ENCODE measurements at regions not wholly inside any gene's neighbourhood (a gene's known extent, or its start where the extent isn't known, plus 50 kb on each side); places are given as distances from the start of the nearest gene placed in this dataset.

DNA sequence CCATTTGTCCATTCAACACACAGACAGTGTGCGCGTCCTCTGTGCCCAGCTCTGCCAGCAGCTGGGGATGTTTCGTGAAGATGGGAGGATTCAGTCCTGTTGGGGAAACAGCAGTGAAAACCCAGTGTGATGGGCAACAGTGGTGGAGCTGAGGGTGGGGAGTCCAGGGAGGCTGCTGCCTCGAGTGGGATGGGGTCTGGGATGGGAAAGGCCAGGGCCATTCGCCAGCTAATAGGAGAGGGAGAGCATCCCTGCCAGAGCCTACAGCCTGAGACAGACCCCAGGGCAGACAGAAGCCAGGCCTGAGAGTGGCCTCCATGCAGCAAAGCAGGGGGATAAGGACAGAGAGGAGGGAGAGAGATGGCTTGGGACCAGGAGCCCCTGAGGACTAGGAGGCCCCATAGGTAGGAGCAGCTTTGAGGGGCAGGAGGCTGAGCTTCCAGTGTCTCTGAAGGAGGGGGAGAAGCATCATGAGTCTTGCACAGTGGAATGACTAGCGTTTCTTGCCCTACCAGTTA, 252.6 kb downstream of the NPHP4 start:
- Histone ChIP-seq H3K27ac (no peak overlapping the region), H3K9me3 (no peaks in the 10 kb centered on the region), H3K4me1 (no peaks in the 10 kb centered on the region), H3K36me3 (no peaks in the 10 kb centered on the region), H3K27me3 (no peaks in the 10 kb centered on the region), H3K4me3 (no peak overlapping the region)
- ATAC-seq (no peak), DNase-seq (peak in 2 of 3 donors; percentile 5 to 29)
- intact Hi-C loops (cut with DNase I): loop anchor here in 1 of 2 donors (10.0 kb wide), 1 partner anchor 225 kb away; no protein-coding TSS in a partner anchor
- WGBS (ENCODE audit: insufficient coverage, low coverage, low lambda C conversion rate, missing lambda C conversion rate): 65% methylated on average over 6 of the region's 6 CpGs
- TF ChIP-seq, protein P1, sequence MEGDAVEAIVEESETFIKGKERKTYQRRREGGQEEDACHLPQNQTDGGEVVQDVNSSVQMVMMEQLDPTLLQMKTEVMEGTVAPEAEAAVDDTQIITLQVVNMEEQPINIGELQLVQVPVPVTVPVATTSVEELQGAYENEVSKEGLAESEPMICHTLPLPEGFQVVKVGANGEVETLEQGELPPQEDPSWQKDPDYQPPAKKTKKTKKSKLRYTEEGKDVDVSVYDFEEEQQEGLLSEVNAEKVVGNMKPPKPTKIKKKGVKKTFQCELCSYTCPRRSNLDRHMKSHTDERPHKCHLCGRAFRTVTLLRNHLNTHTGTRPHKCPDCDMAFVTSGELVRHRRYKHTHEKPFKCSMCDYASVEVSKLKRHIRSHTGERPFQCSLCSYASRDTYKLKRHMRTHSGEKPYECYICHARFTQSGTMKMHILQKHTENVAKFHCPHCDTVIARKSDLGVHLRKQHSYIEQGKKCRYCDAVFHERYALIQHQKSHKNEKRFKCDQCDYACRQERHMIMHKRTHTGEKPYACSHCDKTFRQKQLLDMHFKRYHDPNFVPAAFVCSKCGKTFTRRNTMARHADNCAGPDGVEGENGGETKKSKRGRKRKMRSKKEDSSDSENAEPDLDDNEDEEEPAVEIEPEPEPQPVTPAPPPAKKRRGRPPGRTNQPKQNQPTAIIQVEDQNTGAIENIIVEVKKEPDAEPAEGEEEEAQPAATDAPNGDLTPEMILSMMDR (IDR thresholded peaks at IDR 0.05): no peak
- no peak for TF ChIP-seq POLR2A (IDR thresholded peaks at IDR 0.05)

DNA sequence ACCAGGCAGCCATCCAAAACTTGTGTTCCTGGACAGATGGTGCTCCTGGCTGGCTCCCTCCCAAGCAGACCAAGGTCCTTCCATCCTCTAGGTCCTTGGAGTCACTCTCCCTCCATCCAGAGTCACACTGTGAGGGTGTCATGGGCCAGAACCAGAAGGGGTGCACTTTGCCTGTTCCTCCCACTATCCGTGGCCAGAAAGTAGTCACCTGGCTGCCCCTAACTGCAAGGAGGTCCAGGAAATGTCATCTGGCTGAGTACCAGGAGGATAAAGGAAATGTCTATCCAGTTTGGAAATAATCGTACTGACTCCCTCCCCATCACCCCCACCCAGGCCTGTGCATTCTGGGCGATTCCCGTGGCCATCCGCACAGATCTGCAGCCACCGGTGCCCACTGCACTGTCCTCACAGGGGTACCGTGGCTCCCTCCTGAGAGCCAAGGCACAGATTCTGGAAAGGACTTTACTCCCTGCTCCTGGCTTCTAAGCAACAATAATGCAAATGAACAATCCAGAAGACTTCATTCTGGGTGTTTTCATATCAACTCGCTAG, 253.2 kb downstream of the NPHP4 start:
- no peak for ATAC-seq
- Histone ChIP-seq H3K27ac (no peak overlapping the region), H3K4me3 (no peak overlapping the region), H3K4me1 (no peaks in the 10 kb centered on the region), H3K27me3 (no peaks in the 10 kb centered on the region), H3K9me3 (no peaks in the 10 kb centered on the region), H3K36me3 (no peaks in the 10 kb centered on the region)
- peak in 1 of 3 donors; percentile 15 for DNase-seq
- no peak for TF ChIP-seq POLR2A (IDR thresholded peaks at IDR 0.05)
- TF ChIP-seq, protein P1 (IDR thresholded peaks at IDR 0.05): no peak
- intact Hi-C loops (cut with DNase I): no loop called here
- WGBS (ENCODE audit: insufficient coverage, low coverage, low lambda C conversion rate, missing lambda C conversion rate): 52% methylated on average over 8 of the region's 8 CpGs

DNA sequence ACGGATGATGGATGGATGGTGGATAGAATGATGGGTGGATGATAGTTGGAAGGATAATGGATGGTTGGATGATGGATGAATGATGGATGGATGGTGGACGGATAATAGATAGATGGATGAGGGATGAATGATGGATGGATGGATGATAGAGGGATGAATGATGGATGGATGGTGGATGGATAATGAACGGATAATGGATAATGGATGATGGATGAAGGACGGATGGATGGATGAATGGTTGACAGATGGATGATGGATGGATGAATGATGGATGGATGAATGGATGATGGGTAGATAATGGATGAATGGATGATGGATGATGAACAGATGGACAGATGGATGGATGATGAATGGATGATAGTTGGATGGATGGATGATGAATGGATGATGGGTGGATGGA, 255.1 kb downstream of the NPHP4 start:
- H3K4me1 ChIP-seq: no peaks in the 10 kb centered on the region
- no peaks in the 10 kb centered on the region for H3K36me3 ChIP-seq
- H3K27ac ChIP-seq: no peak overlapping the region
- no peak for DNase-seq
- no peak overlapping the region for H3K4me3 ChIP-seq
- no peak for ATAC-seq
- H3K27me3 ChIP-seq: no peaks in the 10 kb centered on the region
- TF ChIP-seq, protein P1 (IDR thresholded peaks at IDR 0.05): no peak
- no peak for TF ChIP-seq POLR2A (IDR thresholded peaks at IDR 0.05)
- intact Hi-C loops (cut with DNase I): no loop called here
- no peaks in the 10 kb centered on the region for H3K9me3 ChIP-seq
- 48% methylated on average over 4 of the region's 4 CpGs for WGBS (ENCODE audit: insufficient coverage, low coverage, low lambda C conversion rate, missing lambda C conversion rate)

DNA sequence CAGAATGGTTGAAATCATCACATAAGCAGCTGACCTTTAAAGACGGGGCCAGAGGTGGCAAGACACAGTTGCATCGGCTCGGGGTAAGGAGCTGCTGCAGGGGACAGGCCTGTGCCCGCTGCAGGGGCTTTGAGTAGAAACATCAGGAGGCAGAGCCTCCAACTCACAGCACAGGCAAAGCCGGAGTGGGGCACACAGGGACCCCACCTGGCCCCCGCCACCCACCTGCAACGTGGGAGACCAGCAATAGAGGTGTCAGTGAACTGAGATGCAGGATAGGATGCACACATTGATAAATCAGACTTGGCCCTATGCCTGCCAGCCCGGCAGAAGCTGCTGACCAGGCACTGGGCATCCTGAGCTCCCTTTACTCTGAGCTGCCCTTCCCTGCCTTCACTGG, 257.2 kb downstream of the NPHP4 start:
- no peak overlapping the region for H3K27ac ChIP-seq
- no peaks in the 10 kb centered on the region for H3K9me3 ChIP-seq
- no peaks in the 10 kb centered on the region for H3K4me1 ChIP-seq
- 23% methylated on average over 2 of the region's 8 CpGs for WGBS (ENCODE audit: insufficient coverage, low coverage, low lambda C conversion rate, missing lambda C conversion rate)
- no peaks in the 10 kb centered on the region for H3K36me3 ChIP-seq
- H3K27me3 ChIP-seq: no peaks in the 10 kb centered on the region
- no peak for ATAC-seq
- intact Hi-C loops (cut with DNase I): no loop called here
- no peak overlapping the region for H3K4me3 ChIP-seq
- TF ChIP-seq, protein P1 (IDR thresholded peaks at IDR 0.05): no peak
- no peak for TF ChIP-seq POLR2A (IDR thresholded peaks at IDR 0.05)
- DNase-seq: peak in 2 of 3 donors; percentile 7 to 27

Data from right lobe of liver (tissue), 6 donors.